Right lobe of liver (tissue), 6 donors: ENCODE measurements at regions not wholly inside any gene's neighbourhood (a gene's known extent, or its start where the extent isn't known, plus 50 kb on each side); places are given as distances from the start of the nearest gene placed in this dataset.

Experiments used
- ATAC-seq, 4 donors: fragments of 200-7000 bp; cut with Tn5 transposase; one replicate each; pipeline ENCODE4 v1.9.1; 2020; ENCODE audit warnings: mild to moderate bottlenecking in 4 of 4, moderate library complexity in 4 of 4
- DNase-seq, 3 donors: peaks; one replicate each; pipeline ENCODE4 v3.0.0-alpha.2; 2020
- H3K27ac ChIP-seq, 3 donors: fragments of 200-600 bp; one replicate each; pipeline ENCODE4 v1.8.0; 2022
- H3K27me3 ChIP-seq, 2 donors: fragments of 200-600 bp; one replicate each; pipeline ENCODE4 v1.8.0; 2022
- H3K36me3 ChIP-seq, 4 donors: fragments of 200-600 bp; sonication (generic) in 1 of 4; one replicate each; pipeline versions ENCODE4 v1.5.1 to v1.8.0; 2017 to 2022; ENCODE audit warnings: control low read depth in 1 of 4
- H3K4me1 ChIP-seq, 4 donors: fragments of 200-600 bp; sonication (generic) in 1 of 4; one replicate each; pipeline versions ENCODE4 v1.5.1 to v1.8.0; 2017 to 2022; ENCODE audit warnings: control low read depth in 1 of 4
- H3K4me3 ChIP-seq, 3 donors: fragments of 200-600 bp; one replicate each; pipeline ENCODE4 v1.8.0; 2022
- H3K9me3 ChIP-seq, 4 donors: fragments of 200-600 bp; sonication (generic) in 1 of 4; one replicate each; pipeline versions ENCODE4 v1.5.1 to v1.8.0; 2017 to 2022; ENCODE audit warnings: control low read depth in 1 of 4
- CTCF ChIP-seq, 4 donors: fragments of 200-600 bp in 3 of 4; fragments of 450-650 bp in 1 of 4; IDR thresholded peaks; one replicate each; pipeline versions ENCODE4 v1.5.1 to v1.8.0; 2016 to 2022; ENCODE audit warnings: antibody characterized with exemption in 4 of 4, mild to moderate bottlenecking in 2 of 4
- POLR2A ChIP-seq: fragments of 450-650 bp; IDR thresholded peaks from one replicate; pipeline ENCODE4 v1.6.1; 2017; ENCODE audit warnings: antibody characterized with exemption, mild to moderate bottlenecking
- WGBS: methylation state at CpG from one replicate; pipeline ENCODE4 v1.1.6; 2018; ENCODE audit warnings: low coverage, low lambda C conversion rate; ENCODE audit not compliant: insufficient coverage; ENCODE audit errors: missing lambda C conversion rate; 5-methylcytosine and 5-hydroxymethylcytosine counted together
- intact Hi-C, 2 donors: fragments of 100-400 bp; cut with DNase I; formaldehyde crosslinking; loops; one replicate each; pipeline versions ENCODE4 v1.11.2 to v1.14.1; 2022
- donor health status: DM: no; HTN: yes; CAD: no.
- donor health status: DM: no; HTN: no; CAD: no.
- donor health status: DM: no; HTN: no; CAD: no.
- donor health status: DM: no; HTN: yes; CAD: no.
- donor health status: DM: no; HTN: yes; CAD: no.

GRCh38 chr21:36602735-36603134 is 96.2 kb upstream of the SIM2 start:
- Histone ChIP-seq H3K36me3 (no peaks in the 10 kb centered on the region), H3K4me3 (no peak overlapping the region), H3K27me3 (no peaks in the 10 kb centered on the region), H3K27ac (no peak overlapping the region), H3K4me1 (no peaks in the 10 kb centered on the region), H3K9me3 (no peaks in the 10 kb centered on the region)
- WGBS = 75% methylated on average over 8 of the region's 8 CpGs
- ATAC-seq (no peak), DNase-seq (no peak)
- intact Hi-C loops = no loop called here
- TF ChIP-seq POLR2A (no peak), CTCF (IDR thresholded peaks at IDR 0.05) (no peak)

GRCh38 chr21:36603221-36603620 is 95.7 kb upstream of the SIM2 start:
- ATAC-seq (no peak), DNase-seq (no peak)
- TF ChIP-seq CTCF (IDR thresholded peaks at IDR 0.05) (no peak), POLR2A (no peak)
- H3K36me3 ChIP-seq = no peaks in the 10 kb centered on the region
- no peak overlapping the region for H3K4me3 ChIP-seq
- H3K27me3 ChIP-seq = no peaks in the 10 kb centered on the region
- intact Hi-C loops = no loop called here
- H3K27ac ChIP-seq = no peak overlapping the region
- H3K9me3 ChIP-seq = no peaks in the 10 kb centered on the region
- H3K4me1 ChIP-seq = no peaks in the 10 kb centered on the region
- WGBS = 36% methylated on average over 2 of the region's 2 CpGs

GRCh38 chr21:36605426-36605825 is 93.5 kb upstream of the SIM2 start:
- TF ChIP-seq CTCF (IDR thresholded peaks at IDR 0.05) (no peak), POLR2A (no peak)
- no peak for ATAC-seq
- intact Hi-C loops = no loop called here
- Histone ChIP-seq H3K27ac (no peak overlapping the region), H3K9me3 (no peaks in the 10 kb centered on the region), H3K4me3 (no peak overlapping the region), H3K36me3 (no peaks in the 10 kb centered on the region), H3K27me3 (no peaks in the 10 kb centered on the region), H3K4me1 (no peaks in the 10 kb centered on the region)
- DNase-seq = no peak
- 29% methylated on average over 4 of the region's 8 CpGs for WGBS

DNA sequence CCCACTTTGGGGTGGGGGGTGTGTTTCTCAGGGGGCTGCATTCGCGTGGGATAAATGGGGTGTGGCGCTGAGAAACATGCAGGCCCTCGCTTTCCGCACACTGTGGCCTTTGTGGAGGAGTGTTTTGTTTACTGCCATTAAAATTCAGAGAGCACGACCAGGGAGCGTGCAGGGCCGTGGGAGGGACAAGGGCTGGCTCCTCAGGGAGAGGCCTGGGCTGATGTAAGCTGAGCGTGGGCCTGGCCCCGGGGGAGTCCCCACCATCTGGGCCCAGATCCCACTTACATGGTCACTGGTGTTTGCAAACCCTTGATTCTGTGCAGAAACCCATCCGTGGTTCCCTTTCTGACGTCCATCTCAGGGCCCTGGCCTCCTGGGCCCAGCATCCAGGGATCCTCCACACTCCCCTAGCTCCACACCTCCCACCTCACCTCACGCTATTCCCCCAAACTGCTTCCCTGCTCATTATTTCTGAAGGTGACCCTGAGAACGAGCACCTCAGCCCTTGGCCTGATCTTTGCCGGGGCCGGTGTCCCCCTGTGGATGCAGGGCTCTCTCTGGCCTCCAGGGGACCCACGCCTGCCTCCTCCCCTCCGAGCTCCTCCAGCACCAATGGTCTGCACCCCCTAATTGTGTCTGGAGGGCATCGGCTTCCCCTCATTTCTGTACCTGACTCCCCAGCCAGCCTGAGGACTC is 92.5 kb upstream of the SIM2 start:
- Histone ChIP-seq H3K4me3 (no peak overlapping the region), H3K9me3 (no peaks in the 10 kb centered on the region), H3K36me3 (no peaks in the 10 kb centered on the region), H3K4me1 (no peaks in the 10 kb centered on the region), H3K27ac (no peak overlapping the region), H3K27me3 (no peaks in the 10 kb centered on the region)
- ATAC-seq (peak in 1 of 4 donors; percentile 11), DNase-seq (no peak)
- TF ChIP-seq POLR2A = no peak
- no peak for TF ChIP-seq CTCF (IDR thresholded peaks at IDR 0.05)
- intact Hi-C loops = no loop called here
- WGBS = 68% methylated on average over 12 of the region's 19 CpGs

DNA sequence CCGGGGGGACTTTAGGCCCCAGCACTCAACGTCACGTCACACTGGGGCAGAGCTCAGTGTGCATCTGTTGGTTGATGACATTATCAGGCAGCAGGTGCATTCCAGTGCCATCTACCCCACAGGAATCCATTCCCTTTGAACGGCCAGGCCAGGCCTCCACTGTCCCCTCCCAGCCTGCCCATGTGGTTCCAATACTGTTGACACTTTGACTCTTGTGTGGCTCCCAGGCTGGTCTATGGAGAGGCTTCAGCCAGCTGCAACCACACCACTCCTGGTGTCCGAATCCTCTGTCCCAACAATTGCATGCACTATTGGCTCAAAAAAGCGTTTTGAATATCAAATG is 92.0 kb upstream of the SIM2 start:
- Histone ChIP-seq H3K27me3 (no peaks in the 10 kb centered on the region), H3K27ac (no peak overlapping the region), H3K4me3 (no peak overlapping the region), H3K4me1 (no peaks in the 10 kb centered on the region), H3K9me3 (no peaks in the 10 kb centered on the region), H3K36me3 (no peaks in the 10 kb centered on the region)
- DNase-seq (no peak), ATAC-seq (peak in 1 of 4 donors; percentile 11)
- 38% methylated on average over 1 of the region's 6 CpGs for WGBS
- no peak for TF ChIP-seq CTCF (IDR thresholded peaks at IDR 0.05)
- no peak for TF ChIP-seq POLR2A
- intact Hi-C loops = no loop called here
